HL-60 (cell line): ENCODE measurements at regions not wholly inside any gene's neighbourhood (a gene's known extent, or its start where the extent isn't known, plus 50 kb on each side); places are given as distances from the start of the nearest gene placed in this dataset.

Experiments
- DNase-seq, 2 experiments: peaks; one replicate each; pipeline ENCODE4 v3.0.0-alpha.2; 2010 to 2020; ENCODE audit warnings: low read depth in 1 of 2, low spot score in 1 of 2
- H3K27ac ChIP-seq: fragments of 250-450 bp; sonication (Bioruptor Pico); replicated peaks from 2 replicates; pipeline ENCODE4 v1.5.1; 2020; ENCODE audit warnings: mild to moderate bottlenecking, moderate library complexity
- H3K27me3 ChIP-seq: fragments of 250-450 bp; sonication (Bioruptor Pico); 2 replicates; pipeline ENCODE4 v1.5.1; 2021; ENCODE audit warnings: mild to moderate bottlenecking, moderate library complexity; ENCODE audit not compliant: insufficient read depth, poor library complexity, severe bottlenecking
- H3K4me3 ChIP-seq: replicated peaks from 2 replicates; pipeline ENCODE4 v1.5.1; 2011; ENCODE audit warnings: mild to moderate bottlenecking, control low read depth, low read length; ENCODE audit not compliant: insufficient read depth
- CTCF ChIP-seq: IDR thresholded peaks from one replicate; pipeline ENCODE4 v1.5.1; 2011; ENCODE audit warnings: low read length, control low read depth, inconsistent platforms; ENCODE audit not compliant: insufficient read depth
- GABPA ChIP-seq: IDR thresholded peaks from 2 replicates; pipeline ENCODE4 v1.6.1; 2012; ENCODE audit warnings: low read depth
- POLR2AphosphoS5 ChIP-seq: IDR thresholded peaks from 2 replicates; pipeline ENCODE4 v1.6.1; 2012; ENCODE audit warnings: low read depth
- SPI1 ChIP-seq: IDR thresholded peaks from 2 replicates; pipeline ENCODE4 v1.6.1; 2012; ENCODE audit warnings: low read depth, mild to moderate bottlenecking, borderline replicate concordance
- TF ChIP-seq, protein P1 (sequence below): IDR thresholded peaks from 2 replicates; pipeline ENCODE4 v1.6.1; 2012; ENCODE audit warnings: low read depth; ENCODE audit not compliant: insufficient replicate concordance

DNA sequence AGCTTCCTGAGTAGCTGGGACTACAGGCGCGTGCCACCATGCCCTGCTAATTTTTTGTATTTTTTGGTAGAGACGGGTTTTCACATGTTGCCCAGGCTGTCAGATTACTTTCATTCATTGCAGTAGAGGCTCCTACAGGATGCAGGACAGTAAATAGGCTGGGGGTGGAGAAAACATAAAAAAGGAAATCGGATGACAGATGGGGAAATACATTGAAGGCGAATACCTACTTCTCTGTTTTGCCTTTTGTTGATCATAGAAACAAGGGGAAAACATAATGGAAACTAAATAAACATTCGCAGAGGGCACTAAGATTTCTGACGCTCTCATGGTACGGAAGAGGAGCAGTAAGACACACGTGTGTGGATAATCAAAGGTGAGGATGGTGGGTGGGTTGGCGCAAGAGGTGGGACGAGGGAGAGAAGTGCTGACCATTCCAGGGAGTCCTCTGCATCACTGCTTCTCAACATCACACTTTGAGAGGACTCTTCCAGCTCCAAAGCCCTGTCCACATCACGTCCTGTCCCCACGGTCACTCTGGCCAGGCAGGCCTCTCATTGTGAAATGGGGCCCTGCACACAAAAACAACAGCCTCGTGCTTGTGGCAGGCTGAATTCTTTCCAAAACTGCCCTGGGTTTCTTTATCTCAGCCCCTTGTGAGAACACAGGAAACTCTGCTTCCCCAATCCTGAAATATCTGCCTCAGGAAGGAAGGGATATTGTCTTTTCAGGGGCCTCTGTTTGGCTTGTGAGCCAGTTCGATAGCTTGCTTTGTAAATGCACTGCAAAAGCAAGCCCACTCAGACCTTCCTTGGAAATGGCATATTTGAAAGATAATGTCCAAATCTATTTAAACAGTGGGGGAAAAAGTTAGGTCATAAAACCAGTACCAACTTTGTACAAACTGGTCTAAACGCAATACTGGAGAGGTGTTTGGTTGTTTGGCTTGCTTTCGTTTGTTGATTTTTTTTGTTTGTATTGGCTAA lies 188.5 kb downstream of the FOXO1 start:
- no peak for DNase-seq
- Histone ChIP-seq H3K27ac (no peak overlapping the region), H3K4me3 (no peak overlapping the region), H3K27me3 (peaks cover 2% of the 10 kb centered on the region)
- TF ChIP-seq POLR2AphosphoS5 = no peak
- TF ChIP-seq CTCF = no peak
- no peak for TF ChIP-seq GABPA
- no peak for TF ChIP-seq SPI1
- TF ChIP-seq, protein P1, sequence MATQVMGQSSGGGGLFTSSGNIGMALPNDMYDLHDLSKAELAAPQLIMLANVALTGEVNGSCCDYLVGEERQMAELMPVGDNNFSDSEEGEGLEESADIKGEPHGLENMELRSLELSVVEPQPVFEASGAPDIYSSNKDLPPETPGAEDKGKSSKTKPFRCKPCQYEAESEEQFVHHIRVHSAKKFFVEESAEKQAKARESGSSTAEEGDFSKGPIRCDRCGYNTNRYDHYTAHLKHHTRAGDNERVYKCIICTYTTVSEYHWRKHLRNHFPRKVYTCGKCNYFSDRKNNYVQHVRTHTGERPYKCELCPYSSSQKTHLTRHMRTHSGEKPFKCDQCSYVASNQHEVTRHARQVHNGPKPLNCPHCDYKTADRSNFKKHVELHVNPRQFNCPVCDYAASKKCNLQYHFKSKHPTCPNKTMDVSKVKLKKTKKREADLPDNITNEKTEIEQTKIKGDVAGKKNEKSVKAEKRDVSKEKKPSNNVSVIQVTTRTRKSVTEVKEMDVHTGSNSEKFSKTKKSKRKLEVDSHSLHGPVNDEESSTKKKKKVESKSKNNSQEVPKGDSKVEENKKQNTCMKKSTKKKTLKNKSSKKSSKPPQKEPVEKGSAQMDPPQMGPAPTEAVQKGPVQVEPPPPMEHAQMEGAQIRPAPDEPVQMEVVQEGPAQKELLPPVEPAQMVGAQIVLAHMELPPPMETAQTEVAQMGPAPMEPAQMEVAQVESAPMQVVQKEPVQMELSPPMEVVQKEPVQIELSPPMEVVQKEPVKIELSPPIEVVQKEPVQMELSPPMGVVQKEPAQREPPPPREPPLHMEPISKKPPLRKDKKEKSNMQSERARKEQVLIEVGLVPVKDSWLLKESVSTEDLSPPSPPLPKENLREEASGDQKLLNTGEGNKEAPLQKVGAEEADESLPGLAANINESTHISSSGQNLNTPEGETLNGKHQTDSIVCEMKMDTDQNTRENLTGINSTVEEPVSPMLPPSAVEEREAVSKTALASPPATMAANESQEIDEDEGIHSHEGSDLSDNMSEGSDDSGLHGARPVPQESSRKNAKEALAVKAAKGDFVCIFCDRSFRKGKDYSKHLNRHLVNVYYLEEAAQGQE = no peak

GRCh38 chr13:40478775-40479174 lies 187.7 kb downstream of the FOXO1 start:
- TF ChIP-seq CTCF (no peak), GABPA (no peak), POLR2AphosphoS5 (no peak), SPI1 (no peak)
- TF ChIP-seq, protein P1 = no peak
- Histone ChIP-seq H3K4me3 (no peak overlapping the region), H3K27me3 (peaks cover 2% of the 10 kb centered on the region), H3K27ac (no peak overlapping the region)
- DNase-seq = no peak

GRCh38 chr13:40479196-40479845 lies 187.1 kb downstream of the FOXO1 start:
- no peak for TF ChIP-seq POLR2AphosphoS5
- TF ChIP-seq SPI1 = no peak
- TF ChIP-seq, protein P1 = no peak
- no peak for TF ChIP-seq GABPA
- no peak for TF ChIP-seq CTCF
- DNase-seq = no peak
- Histone ChIP-seq H3K4me3 (no peak overlapping the region), H3K27me3 (peaks cover 2% of the 10 kb centered on the region), H3K27ac (no peak overlapping the region)
